GM19468 (cell line): ENCODE measurements at regions not wholly inside any gene's neighbourhood (a gene's known extent, or its start where the extent isn't known, plus 50 kb on each side); places are given as distances from the start of the nearest gene placed in this dataset.

Experiments
- ATAC-seq: cut with Tn5 transposase; IDR thresholded peaks from one replicate; pipeline ENCODE4 v1.9.1; 2021; ENCODE audit warnings: mild to moderate bottlenecking, moderate library complexity, moderate number of reproducible peaks; ENCODE audit not compliant: unreplicated experiment; ENCODE audit errors: extremely low read depth

GRCh38 chr2:12957251-12957650 is 240.5 kb downstream of the TRIB2 start:
- no peak for ATAC-seq

GRCh38 chr2:12959935-12960334 is 243.2 kb downstream of the TRIB2 start:
- no peak for ATAC-seq

DNA sequence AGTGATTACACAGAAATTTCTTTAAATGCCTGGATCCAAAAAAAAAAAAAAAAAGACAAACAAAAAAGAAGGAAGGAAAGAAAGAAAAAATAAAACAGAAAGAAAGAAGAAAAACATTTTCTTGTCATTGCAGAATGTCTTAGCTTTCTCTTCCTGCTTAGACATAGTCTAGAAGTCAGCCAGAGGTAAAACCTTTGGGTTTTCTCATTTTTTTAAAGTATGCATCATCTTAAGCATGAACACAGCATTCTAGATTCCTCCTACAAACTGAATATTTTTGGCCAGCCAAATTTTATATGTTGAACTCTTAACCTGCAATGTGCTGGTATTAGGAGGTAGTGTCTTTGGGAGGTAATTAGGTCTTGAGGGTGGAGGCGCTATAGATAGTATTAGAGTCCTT is 243.9 kb downstream of the TRIB2 start:
- no peak for ATAC-seq

- ATAC-seq: no peak
Observed at GRCh38 chr2:12964904-12965539, 248.3 kb downstream of the TRIB2 start.

DNA sequence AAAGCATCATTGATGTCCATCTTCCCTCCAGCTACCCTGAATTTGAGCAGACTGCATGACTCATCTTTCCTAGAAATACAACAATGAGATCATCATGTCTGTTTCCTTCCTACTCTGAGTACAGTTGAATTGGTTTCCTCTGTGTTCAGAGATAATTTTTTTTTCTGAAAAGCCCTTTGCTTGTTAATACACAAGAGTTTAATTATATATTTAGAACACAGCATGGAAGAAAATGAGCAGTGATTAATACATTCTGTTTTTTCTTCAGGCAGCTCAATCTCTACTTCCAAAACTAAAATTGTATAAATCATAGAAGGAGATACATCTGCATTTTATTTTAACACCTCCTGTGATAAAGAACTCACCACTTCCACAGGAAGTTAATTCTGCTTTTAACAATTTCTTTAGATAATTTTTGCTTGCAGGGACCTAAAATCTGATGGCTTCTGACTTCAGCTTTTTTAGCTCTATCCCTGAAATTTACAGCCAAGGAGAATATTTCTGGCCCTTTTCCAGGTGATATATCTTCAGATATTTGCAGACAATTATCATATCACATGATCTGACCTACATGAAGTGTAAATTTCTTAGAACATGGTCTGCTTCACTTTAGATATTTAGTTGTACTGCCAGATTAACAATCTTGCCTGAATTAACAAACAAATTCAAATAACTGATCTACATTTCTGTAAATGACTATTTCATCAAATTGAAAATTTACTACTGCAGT is 249.0 kb downstream of the TRIB2 start:
- no peak for ATAC-seq

GRCh38 chr2:12967804-12968203 is 251.1 kb downstream of the TRIB2 start:
- ATAC-seq: no peak

DNA sequence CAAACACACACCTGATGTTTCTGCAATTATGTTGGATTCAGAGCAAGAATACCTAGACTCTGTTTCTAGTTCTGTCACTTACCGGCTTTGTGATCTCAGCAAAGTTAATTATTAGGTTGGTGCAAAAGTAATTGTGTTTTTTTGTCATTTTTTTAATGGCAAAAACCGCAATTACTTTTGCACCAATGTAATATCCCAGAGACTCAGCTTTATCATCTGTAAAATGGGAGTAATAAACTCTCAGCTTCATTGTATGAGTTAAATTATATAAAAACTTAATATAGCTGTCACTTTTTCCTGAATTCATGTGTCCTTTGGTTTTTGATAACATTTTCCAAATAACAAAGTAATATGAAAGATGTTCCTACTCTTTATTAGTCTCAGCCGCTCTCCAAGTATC is 251.7 kb downstream of the TRIB2 start:
- no peak for ATAC-seq

GRCh38 chr2:12970861-12971260 is 254.1 kb downstream of the TRIB2 start:
- ATAC-seq: no peak

- no peak for ATAC-seq
Observed at GRCh38 chr2:12971581-12972365, 255.0 kb downstream of the TRIB2 start.

DNA sequence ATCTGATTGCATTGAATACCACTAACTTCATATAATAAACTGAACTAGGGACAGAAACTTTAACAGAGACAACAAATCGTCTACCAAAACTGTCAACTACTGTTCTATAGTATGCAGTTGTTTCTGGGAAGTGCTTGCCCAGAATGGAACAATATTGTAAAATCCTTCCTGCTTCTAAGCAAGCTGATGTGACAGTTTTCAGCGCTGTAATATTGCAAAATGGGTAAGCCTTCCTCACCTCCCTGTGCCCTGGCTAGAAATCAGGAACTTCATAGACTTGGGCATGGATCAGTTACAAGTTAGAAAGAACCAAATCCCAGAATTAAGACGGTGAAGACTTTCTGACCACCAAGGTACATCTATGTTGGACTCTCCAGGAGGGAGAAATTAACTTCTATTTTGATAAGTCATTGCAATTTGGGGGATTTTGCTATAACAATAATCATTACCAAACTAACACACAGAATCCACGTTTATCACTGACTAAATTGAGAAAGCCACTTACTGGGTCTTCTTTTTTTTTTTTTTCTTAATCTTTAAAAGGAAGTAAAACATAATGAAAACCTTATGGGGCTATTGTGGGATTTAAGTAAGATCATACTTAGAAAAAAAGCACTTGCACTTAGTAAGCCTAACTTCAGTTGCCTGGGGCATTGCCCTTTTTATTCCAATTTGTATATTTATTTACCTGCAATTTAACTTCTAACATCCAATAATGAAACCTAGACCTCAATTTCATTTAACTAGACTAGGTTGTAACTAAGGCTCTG is 261.5 kb downstream of the TRIB2 start:
- ATAC-seq: no peak

GRCh38 chr2:12979066-12979465 is 262.3 kb downstream of the TRIB2 start:
- no peak for ATAC-seq

DNA sequence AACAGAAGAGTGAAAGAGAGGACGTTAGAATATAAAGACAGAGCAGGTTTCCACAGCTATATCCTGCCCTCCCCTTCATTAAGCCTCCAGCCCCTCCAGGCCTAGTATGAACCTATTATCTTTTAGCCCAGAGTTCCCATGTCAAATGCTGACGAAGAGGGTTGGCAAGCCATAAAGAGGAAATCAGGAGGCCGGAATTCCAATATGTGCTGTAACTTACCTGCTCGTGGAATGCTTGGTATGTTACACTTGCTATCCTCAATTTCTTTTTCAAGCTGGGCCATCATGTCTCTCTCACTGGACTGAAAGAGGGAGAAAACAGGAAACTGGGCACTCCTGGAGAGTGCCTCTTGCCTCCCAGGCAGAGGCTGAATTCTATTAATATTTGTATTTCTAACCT is 264.1 kb downstream of the TRIB2 start:
- no peak for ATAC-seq

DNA sequence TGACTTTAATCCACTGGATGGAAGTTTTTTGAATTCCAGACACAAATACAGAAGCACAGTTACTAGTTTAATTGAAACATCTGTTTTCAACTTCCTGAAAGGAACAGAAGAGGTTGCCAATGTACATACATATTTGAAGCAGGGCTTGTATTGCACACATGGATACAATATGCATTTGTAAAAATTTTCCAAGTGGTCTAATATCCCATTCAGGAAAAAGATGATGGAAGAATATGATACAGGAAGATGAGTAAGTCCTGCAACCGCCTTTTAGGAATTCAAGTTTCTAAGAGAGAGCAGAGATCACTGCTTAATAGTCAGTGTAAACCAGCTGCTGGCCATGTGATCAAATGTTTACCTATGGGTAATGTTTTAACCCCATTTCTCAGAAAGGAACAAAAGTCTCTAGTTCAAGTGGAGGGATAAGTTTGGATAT is 265.4 kb downstream of the TRIB2 start:
- no peak for ATAC-seq

DNA sequence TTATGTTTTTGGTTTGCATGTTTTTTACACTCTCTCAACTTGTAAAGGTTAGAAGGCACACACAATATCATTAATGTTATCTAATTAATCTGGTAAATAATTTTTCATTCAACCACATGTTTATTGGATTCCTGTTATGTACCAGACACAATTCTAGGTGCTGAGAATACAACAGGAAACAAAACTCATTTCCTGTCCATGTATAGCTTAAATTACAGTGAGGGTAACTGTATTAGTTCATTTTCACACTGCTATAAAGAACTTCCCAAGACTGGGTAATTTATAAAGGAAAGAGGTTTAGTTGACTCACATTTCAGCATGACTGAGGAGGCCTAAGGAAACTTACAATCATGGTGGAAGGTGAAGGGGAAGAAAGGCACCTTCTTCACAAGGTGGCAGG is 270.5 kb downstream of the TRIB2 start:
- no peak for ATAC-seq

DNA sequence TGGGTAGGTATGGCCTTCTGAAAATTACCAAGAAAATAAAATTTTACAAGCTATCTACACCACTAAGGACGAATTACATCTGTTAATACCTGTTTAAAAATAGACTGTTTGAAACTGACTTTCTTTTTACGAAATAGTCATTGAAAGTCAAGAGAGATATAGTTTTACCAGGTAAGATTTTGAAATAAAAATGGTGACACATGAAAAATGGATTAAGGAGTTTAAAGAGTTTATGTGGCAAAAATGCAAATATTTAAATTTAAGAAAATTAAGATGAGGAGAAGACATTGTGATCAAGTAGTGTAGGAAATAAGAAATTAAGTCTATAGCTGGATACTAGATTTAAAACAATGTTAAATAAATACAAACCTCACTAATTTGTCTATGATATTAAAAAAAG is 271.5 kb downstream of the TRIB2 start:
- ATAC-seq: no peak

- ATAC-seq: no peak
Observed at GRCh38 chr2:12990523-12990922, 273.8 kb downstream of the TRIB2 start.

DNA sequence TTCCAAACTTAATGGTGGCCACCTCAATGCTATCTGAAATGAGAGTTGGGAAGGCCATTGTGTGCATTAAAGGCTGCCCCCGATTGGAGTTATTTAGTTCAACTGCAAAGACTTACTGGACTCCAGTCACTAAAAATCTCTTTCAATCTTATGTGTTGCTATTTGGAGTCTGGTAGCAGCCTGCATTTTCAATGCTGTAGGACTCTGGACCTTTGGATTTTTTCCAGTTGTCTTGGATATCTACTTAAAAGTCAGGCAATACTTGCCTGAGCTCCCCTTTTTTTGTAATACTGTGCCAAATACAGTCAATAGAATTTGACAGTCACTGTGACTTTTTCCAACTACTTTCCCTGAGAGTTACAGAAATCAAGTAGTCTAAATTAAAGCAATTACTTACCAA is 281.9 kb downstream of the TRIB2 start:
- no peak for ATAC-seq

- no peak for ATAC-seq
Observed at GRCh38 chr2:13000664-13001363, 284.1 kb downstream of the TRIB2 start.

GRCh38 chr2:13001408-13001807 is 284.7 kb downstream of the TRIB2 start:
- ATAC-seq: no peak
